H1 (cell line): ENCODE measurements at regions not wholly inside any gene's neighbourhood (a gene's known extent, or its start where the extent isn't known, plus 50 kb on each side); places are given as distances from the start of the nearest gene placed in this dataset.

Experiments used
- BRCA1 ChIP-seq: IDR thresholded peaks from 2 replicates; pipeline ENCODE4 v1.6.1; 2012; ENCODE audit warnings: low read depth, low read length, improper control_type of control experiment
- POLR2AphosphoS5 ChIP-seq: IDR thresholded peaks from 2 replicates; pipeline ENCODE4 v1.6.1; 2011; ENCODE audit warnings: low read depth, low read length
- SP4 ChIP-seq: IDR thresholded peaks from 2 replicates; pipeline ENCODE4 v1.6.1; 2012; ENCODE audit warnings: low read length, inconsistent platforms
- SUZ12 ChIP-seq: fragments of 200-600 bp; sonication (generic); IDR thresholded peaks from 2 replicates; pipeline ENCODE4 v1.6.1; 2012; ENCODE audit warnings: mild to moderate bottlenecking, inconsistent platforms, low read length, moderate library complexity, mixed read lengths
- TF ChIP-seq, protein P1 (sequence below), 3 experiments: IDR thresholded peaks; 1 replicate in 2 of 3; 2 replicates in 1 of 3; pipeline versions ENCODE4 v1.5.1 to v1.6.1; 2011; ENCODE audit warnings: low read length in 3 of 3, mild to moderate bottlenecking in 3 of 3, inconsistent platforms in 2 of 3, low read depth in 1 of 3, moderate library complexity in 1 of 3; ENCODE audit not compliant: insufficient read depth in 1 of 3; ENCODE audit errors: control extremely low read depth in 1 of 3

GRCh38 chr5:106314221-106314824, 1356.4 kb downstream of the EFNA5 start (continued):
- TF ChIP-seq, protein P1, sequence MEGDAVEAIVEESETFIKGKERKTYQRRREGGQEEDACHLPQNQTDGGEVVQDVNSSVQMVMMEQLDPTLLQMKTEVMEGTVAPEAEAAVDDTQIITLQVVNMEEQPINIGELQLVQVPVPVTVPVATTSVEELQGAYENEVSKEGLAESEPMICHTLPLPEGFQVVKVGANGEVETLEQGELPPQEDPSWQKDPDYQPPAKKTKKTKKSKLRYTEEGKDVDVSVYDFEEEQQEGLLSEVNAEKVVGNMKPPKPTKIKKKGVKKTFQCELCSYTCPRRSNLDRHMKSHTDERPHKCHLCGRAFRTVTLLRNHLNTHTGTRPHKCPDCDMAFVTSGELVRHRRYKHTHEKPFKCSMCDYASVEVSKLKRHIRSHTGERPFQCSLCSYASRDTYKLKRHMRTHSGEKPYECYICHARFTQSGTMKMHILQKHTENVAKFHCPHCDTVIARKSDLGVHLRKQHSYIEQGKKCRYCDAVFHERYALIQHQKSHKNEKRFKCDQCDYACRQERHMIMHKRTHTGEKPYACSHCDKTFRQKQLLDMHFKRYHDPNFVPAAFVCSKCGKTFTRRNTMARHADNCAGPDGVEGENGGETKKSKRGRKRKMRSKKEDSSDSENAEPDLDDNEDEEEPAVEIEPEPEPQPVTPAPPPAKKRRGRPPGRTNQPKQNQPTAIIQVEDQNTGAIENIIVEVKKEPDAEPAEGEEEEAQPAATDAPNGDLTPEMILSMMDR (IDR thresholded peaks at IDR 0.05; ENCODE audit: control extremely low read depth in 1 of 3, insufficient read depth in 1 of 3, low read depth in 1 of 3, low read length in 3 of 3) = no peak
- TF ChIP-seq POLR2AphosphoS5 (no peak), SP4 (no peak), BRCA1 (no peak), SUZ12 (no peak)
